HG02642 (cell line): ENCODE measurements at regions not wholly inside any gene's neighbourhood (a gene's known extent, or its start where the extent isn't known, plus 50 kb on each side); places are given as distances from the start of the nearest gene placed in this dataset.
"Not testable (repeated sequence)": the region's sequence is repeated elsewhere in the genome, so short reads cannot be mapped to it uniquely, and the experiment has no call there.

Source experiments
- ATAC-seq: cut with Tn5 transposase; IDR thresholded peaks from one replicate; pipeline ENCODE4 v1.9.1; 2021; ENCODE audit warnings: mild to moderate bottlenecking; ENCODE audit not compliant: unreplicated experiment, poor library complexity

- ATAC-seq, result no peak
Measured at GRCh38 chr2:22002066-22002465, 878.3 kb downstream of the TDRD15 start.

- ATAC-seq, result no peak
Measured at GRCh38 chr2:22003270-22003669, 879.5 kb downstream of the TDRD15 start.

DNA sequence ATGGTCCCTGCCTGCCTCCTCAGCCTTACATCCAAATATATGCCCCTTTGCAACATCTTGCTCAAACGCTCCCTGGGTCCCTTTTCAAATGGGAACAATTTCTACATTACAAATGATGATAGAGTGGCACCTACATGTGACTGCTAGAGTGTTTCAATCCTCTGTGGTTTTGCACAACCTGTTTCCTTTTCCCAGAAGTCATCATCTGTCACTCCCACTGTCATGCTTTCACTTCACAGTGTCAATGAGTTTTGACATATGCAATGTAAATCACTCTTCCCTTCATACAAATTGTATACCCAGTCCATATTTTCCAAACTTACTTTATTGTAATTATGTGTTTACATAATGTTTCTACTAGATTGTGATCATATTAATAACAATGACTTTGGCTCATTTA, 887.3 kb downstream of the TDRD15 start:
- ATAC-seq, result no peak

DNA sequence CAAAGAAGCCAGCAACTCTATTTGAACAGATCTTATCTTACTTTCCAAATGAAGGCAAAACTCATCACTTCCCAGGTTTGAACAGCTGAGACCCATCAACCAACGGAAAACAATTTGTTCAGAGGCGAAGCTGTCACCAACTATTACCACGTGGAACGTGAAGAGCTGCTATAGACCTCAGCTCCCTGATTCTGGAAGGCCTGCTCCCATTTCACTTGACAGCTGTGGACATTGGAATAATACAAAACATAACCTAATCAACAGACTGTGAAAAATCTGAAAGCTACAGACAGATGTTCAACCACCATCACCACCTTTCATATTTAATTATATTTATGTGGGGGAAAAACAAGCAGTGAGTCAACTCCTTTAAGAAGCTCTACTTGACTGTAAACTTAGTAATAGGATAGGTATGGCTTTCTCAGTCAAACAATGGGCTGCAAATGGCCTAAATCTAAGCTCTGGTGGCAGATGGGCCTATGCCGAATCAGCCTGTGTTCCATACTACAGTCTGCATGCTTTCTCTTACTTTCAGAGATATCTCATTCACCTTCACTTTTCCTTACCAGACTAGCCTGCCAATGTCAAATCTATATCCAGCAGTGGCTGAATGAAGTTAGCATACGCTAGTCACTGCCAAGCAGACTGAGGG, 896.4 kb downstream of the TDRD15 start:
- ATAC-seq, result no peak

DNA sequence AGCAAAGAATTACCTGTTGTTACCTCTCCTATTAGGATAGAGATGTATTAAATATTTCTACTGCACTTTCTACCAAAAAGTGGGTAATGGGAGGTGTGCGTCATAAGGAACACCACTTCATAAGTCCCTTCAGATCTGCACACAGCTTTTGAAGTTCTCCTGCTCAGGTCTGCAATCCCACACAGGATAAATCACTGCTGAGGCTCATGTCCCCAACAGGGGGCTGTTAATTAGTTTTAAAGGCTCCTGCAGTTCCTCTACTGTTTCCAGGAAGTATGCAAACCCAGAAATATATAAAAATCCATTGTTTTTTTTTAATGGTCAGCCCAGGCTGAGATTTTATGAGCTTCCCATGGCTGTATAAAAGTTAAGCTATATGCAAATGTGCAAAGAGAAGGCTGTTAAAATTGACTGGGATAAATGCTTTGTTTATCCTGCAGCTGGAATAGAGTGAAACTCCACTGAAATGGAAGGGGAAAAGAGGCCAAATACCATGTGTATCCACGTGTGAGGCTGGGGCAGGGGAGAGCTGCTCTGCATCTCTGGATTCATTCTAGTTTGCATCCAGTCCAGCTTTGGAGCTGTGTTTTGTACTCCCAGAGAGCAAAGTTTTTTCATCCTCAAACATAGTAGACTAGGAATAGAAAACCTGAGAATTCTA, 903.7 kb downstream of the TDRD15 start:
- no peak for ATAC-seq

DNA sequence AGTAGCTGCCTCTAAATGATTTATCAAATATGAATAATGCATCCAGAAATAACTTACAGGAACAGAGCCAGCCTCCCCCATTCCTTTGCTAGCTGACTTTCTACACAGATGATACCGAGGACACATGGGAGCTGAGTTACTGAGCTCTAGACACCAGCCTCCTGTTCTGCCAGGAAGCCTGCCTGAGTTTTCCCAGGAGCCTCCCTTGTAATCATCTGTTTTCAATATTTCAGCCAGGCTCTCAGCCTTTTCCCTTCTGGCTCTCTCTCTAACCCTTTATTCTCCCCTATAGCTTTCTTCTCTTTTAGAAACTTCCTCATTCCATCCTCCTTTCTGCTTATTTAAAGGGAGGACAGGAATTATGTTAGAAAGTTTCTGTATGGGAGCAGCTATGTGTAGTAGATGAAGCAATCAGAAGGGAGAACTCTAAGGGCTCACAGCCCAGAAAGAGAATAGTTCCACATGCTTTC, 911.6 kb downstream of the TDRD15 start:
- no peak for ATAC-seq

GRCh38 chr2:22037274-22037673, 913.5 kb downstream of the TDRD15 start:
- ATAC-seq, result no peak

DNA sequence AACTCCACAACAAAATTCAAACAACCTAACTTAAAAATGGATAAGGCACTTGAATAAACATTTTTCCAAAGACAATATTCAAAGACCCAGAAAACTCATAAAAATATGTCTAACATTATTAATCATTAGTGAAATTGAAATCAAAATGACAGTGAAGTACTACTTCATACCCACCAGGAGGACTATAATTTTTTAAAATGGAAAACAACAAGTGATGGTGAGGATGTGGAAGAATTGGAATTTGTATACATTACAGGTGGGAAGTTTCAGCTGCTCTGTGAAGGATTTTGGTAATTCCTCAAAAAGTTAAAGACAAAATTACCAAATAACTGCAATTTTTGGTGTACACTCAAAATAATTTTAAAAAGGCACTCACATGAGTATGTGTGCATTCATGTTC, 920.0 kb downstream of the TDRD15 start:
- no peak for ATAC-seq

- no peak for ATAC-seq
Measured at GRCh38 chr2:22055784-22056620, 932.2 kb downstream of the TDRD15 start.

GRCh38 chr2:22056621-22057132, 932.9 kb downstream of the TDRD15 start:
- ATAC-seq, result no peak

DNA sequence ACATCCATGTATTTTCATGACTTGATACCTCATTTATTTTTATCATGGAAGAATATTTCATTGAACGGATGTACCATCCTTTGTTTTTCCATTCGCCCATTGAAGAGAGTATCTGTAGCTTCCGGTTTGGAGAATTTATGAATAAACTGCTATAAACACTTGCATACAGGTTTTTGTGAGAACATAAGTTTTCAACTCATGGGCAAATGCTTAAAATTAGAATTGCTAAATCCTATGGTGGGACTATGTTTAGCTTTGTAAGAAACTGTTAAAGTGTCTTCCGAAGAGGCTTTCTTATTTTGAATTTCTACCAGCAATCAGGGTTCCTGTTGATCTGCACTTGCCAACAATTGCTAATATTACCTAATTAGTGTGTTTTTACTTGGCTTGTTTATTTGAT, 938.9 kb downstream of the TDRD15 start:
- ATAC-seq, result no peak

GRCh38 chr2:22076454-22076853, 952.7 kb downstream of the TDRD15 start:
- ATAC-seq, result no peak

DNA sequence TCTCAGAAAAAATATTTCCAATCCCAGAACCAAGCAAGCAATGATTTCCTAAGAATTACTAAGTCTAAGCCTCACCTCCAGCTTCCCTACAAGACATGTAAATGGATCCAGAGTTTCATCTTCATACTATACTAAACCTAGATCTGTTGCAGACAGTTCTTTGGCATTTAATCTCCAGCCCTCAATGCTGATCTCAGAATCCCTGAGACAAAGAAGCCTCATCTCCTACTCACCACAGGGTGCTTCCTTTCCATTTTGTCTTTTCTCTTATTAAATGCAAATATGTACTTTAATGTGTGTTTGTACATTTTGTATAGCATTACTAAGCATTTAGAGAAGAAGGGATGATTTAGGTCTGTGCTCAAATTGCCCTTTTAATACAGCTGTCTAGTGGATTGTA, 954.9 kb downstream of the TDRD15 start:
- no peak for ATAC-seq

- ATAC-seq, result no peak
Measured at GRCh38 chr2:22079583-22079982, 955.8 kb downstream of the TDRD15 start.

GRCh38 chr2:22086726-22087125, 963.0 kb downstream of the TDRD15 start:
- no peak for ATAC-seq

DNA sequence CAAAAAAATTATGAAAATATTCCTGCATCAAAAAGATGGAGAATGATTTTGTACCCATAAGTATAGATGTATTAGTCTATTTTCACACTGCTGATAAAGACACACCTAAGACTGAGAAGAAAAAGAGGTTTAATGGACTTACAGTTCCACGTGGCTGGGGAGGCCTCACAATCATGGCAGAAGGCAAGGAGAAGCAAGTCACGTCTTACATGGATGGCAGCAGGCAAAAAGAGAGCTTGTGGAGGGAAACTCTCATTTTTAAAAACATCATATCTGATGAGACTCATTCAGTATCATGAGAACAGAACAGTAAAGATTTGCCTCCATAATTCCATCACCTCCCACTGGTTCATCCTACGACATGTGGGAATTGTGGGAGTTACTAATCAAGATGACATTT, 979.8 kb downstream of the TDRD15 start:
- ATAC-seq, result not testable (repeated sequence)

DNA sequence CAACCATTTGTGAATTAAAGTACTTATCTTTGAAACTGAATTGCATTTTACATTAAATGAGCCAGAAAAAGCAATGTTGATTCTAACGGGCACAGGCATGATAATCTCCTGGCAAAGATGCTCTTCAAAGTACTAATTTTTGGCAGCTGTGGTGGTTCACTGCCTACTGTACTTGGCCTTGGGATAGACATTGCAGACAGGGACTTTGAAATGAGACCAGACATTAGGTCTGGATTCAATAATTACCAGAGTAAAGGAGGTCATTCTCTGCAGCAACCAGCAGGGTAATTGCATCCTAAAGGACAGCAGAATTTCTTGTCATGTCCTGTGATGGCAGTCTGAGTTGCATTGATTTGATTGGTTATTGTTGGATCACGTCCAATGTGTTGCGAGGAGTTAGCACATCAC, 986.5 kb downstream of the TDRD15 start:
- no peak for ATAC-seq

DNA sequence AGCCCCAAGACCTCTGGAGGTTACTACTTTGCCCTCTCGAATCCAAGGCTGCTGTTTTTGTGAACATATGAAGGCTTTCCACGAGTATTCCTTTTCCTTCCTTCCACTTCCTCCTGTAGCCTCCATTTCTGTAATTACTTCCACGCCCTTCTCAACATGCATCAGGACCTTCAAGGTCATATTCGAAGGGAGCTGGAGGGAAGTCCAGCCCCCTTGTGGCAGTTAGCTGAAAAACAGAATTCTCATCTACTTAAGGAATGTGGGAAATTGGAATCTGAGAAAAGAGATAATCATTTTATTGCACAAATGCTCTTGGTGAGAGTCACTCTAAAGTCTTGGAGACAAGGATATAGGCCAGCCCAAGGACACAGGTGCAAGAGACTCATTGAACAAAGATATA, 1000.2 kb downstream of the TDRD15 start:
- ATAC-seq, result no peak

DNA sequence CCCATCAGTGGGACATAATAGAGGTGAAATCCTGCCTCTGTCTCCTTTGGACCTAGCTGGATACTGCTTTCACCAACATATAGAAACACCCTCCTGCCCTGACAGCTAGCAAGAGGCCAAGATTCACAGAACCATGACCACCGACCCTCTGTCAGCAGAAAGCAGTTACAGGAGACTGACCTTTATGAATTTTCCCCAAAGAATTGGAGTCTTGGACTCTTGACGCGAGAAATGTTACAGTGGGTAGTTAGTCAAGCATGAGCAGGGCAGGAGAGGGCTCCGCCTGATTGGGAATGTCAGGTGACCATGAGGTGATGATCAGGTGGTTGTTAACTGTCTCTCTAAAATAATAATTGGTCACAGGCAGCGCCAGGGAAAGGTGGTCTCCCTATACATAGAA, 1002.3 kb downstream of the TDRD15 start:
- ATAC-seq, result no peak

DNA sequence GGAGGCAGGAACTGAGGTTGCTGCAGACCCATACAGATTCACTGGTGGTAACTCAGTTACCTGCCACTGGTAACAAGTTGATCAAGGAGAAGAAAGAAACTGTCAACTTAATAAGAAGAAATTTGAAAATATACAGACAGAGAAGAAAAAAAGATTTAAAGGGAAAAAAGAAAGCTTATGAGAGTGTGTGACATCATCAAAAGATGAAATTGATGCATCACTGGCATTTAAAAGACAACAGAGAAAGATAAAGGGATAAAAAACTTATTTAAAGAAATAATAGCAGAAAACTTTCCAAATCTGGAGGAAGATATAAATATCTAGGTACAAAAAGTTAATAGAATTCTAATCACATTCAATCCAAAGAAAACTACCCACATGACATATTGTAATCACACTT, 1003.2 kb downstream of the TDRD15 start:
- ATAC-seq, result no peak

DNA sequence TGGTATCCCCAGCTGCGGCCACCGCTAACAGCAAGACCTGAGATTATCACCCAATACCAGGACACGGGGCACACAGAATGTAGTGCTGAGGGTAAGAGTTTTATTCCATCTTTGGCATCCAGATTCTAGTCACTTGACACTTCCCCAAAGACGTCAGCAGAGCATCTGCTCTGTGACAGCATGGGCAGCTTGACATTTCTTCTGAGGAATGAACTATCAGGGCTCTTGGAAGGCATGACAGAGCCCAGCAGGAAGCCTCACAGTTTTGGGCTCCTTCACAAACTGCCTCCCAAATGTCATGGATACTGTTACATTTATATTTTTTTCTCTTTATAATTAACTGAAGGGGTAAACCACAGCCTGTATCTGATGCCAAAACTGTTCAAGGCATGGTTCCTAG, 1010.7 kb downstream of the TDRD15 start:
- no peak for ATAC-seq
